ENCODE measurements at regions not wholly inside any gene's neighbourhood (a gene's known extent, or its start where the extent isn't known, plus 50 kb on each side); places are given as distances from the start of the nearest gene placed in this dataset.
A peak's percentile ranks its signal among the peaks of the same experiment; 100 is the strongest.

DNA sequence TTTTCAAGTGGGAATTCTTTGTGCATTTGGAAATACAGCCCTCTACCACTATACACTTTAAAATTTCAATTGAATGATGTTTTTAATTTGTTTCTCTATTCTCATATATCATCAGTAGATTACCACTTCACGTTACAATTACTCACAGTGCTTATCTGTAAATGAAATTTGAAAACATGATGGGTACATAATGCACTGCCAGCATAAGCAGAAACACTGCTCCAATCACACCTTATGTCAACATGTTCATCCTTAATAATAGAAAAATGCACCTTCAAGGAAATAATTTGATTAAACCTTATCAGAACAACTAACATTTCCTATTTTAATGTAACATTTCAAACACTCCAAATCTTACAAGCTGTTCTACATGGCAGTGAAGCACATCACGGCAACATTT, 718.4 kb downstream of the GBE1 start:
- TF ChIP-seq JUND (IDR thresholded peaks at IDR 0.05; ENCODE audit: low read depth), result no peak
- no peak for DNase-seq (ENCODE audit: low read depth in 1 of 2, low spot score in 1 of 2)
- in situ Hi-C loops (cut with HindIII; ENCODE audit: low pct_unique_long_range_greater_than_20kb, low sequenced_read_pairs), result no loop called here

DNA sequence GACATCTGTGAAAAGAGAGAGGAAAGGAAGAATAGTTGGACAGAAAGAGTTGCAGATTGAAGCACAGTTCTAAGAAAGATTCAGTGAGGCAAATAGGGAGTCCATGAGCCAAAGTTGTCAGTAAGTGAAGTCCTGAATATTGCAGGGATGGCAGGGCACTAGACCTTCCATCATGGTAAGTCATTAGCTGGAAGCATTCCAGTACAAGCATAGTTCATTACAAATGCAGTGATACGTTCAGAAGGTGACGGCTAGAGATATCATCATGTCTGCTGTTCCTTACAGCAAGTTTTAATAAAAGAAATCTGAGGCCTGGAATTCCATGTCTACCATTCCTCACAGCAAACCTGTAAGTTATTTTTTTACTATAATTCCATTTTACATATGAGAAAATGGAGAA, 720.1 kb downstream of the GBE1 start:
- DNase-seq (ENCODE audit: low read depth in 1 of 2, low spot score in 1 of 2), result no peak
- no peak for TF ChIP-seq JUND (IDR thresholded peaks at IDR 0.05; ENCODE audit: low read depth)
- in situ Hi-C loops (cut with HindIII; ENCODE audit: low pct_unique_long_range_greater_than_20kb, low sequenced_read_pairs), result no loop called here

DNA sequence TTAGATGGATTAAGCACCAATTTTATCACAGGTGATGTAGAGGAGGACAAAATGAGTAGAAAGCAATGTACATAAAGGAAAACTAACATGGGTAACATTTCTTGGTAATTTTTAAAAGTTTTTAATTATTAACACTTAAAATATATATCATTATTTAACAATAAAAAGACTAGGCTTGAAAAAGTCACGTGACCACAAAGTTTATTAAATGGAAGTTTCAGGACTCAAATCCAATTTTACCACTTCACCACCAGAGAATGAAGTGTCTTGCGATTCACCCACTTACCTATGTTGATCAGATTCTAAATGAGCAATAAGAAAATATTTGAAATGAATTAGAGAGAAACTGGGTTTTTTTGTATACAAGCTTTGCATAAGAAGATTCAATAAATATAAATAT, 721.3 kb downstream of the GBE1 start:
- no peak for TF ChIP-seq JUND (IDR thresholded peaks at IDR 0.05; ENCODE audit: low read depth)
- in situ Hi-C loops (cut with HindIII; ENCODE audit: low pct_unique_long_range_greater_than_20kb, low sequenced_read_pairs), result no loop called here

DNA sequence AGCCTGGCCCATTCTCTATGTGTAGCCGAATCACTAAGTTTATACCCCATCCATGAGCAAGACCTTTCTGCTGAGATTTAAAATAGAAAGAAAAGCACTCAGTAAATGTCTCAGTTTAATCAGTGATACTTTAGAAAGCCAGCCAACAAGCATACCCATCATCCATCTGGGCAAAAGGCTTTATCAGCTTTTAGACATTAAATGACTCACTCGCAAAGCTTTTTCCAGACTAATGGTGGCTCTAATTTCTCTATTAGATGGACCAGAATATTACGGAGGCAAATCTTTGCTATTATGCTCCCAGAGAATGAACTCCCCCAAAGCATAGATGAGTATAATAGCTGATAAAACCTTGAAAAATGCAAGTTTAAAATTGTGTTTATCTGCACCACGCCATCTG, 727.8 kb downstream of the GBE1 start:
- no peak for DNase-seq (ENCODE audit: low read depth in 1 of 2, low spot score in 1 of 2)
- in situ Hi-C loops (cut with HindIII; ENCODE audit: low pct_unique_long_range_greater_than_20kb, low sequenced_read_pairs), result no loop called here
- TF ChIP-seq JUND (IDR thresholded peaks at IDR 0.05; ENCODE audit: low read depth), result no peak

More for the DNA sequence above, 721.3 kb downstream of the GBE1 start:
- DNase-seq (ENCODE audit: low read depth in 1 of 2, low spot score in 1 of 2), result no peak

DNA sequence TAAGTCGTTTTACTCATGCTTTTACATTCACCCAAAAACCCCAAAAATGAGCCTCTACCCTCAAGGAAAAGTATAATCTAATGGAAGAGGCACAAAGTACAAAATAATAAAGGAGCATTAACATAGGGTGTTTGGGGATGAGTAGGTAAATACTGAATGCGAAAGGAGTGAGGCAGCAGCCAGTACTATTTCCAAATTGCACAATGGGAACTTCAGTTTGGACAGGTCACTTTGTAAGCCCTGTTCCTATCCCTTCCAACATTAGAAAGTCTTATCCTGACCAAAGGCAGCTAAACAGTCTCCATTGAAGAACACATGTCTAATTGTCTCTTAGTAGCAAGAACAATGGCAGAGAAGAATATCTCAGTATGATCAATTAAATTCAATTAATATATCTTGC, 728.3 kb downstream of the GBE1 start:
- no peak for TF ChIP-seq JUND (IDR thresholded peaks at IDR 0.05; ENCODE audit: low read depth)
- in situ Hi-C loops (cut with HindIII; ENCODE audit: low pct_unique_long_range_greater_than_20kb, low sequenced_read_pairs), result no loop called here
- no peak for DNase-seq (ENCODE audit: low read depth in 1 of 2, low spot score in 1 of 2)

DNA sequence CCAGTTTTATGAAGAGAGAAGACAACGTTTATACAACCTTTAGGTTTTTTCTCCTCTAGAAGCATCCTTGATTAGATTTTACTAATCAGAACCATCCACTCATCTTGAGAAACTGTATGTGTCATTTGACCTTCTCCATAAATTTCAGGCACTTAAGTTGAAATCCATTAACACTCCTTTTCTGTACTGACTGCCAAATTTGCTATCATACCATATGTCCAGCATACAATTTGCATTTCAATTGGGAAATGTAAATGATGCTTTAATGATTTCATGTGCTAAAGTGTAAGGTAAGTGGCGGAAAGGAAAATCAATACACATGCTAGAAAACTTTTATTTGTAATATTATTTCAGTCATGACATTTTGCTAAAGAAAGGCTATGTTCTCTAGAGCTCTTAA, 731.6 kb downstream of the GBE1 start:
- in situ Hi-C loops (cut with HindIII; ENCODE audit: low pct_unique_long_range_greater_than_20kb, low sequenced_read_pairs), result no loop called here

DNA sequence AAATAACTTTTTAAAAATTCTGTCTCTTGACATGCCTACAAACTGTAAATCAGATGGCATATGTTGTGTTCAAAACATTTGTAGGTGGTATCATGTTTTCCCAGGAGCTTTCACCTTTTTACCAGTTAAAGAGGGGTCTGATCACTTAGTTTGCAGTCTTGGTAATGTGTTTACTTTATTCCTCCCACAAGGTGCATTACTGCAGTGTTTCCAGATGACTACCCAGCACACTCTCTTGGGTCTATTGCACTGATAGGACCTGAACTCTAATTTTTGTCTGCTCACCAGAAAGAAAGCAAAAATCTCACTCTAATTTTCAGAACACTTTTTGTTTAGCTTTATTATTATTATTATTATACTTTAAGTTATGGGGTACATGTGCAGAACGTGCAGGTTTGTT, 734.1 kb downstream of the GBE1 start:
- in situ Hi-C loops (cut with HindIII; ENCODE audit: low pct_unique_long_range_greater_than_20kb, low sequenced_read_pairs), result no loop called here
- DNase-seq (ENCODE audit: low read depth in 1 of 2, low spot score in 1 of 2), result no peak
- no peak for TF ChIP-seq JUND (IDR thresholded peaks at IDR 0.05; ENCODE audit: low read depth)

More for the DNA sequence above, 731.6 kb downstream of the GBE1 start:
- no peak for TF ChIP-seq JUND (IDR thresholded peaks at IDR 0.05; ENCODE audit: low read depth)
- DNase-seq (ENCODE audit: low read depth in 1 of 2, low spot score in 1 of 2), result no peak

DNA sequence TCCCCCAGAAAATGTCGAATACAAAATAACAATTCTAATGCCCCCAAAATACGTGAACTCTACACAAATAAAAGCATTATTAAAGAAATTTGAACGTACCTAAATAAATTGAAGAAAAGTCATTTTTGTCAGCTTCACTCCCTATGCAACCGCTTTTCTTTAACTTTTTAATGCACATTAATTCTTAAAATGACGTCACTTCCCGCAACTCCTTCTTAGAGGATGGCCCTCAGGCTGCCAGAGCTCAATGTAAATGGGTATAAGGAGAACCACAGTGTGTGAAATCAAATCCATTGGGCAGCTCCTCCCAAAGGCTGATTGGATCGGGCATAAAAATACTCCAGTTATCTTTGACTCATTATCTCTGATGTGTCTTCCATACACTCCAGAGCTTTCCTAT, 736.9 kb downstream of the GBE1 start:
- in situ Hi-C loops (cut with HindIII; ENCODE audit: low pct_unique_long_range_greater_than_20kb, low sequenced_read_pairs), result no loop called here
- TF ChIP-seq JUND (IDR thresholded peaks at IDR 0.05; ENCODE audit: low read depth), result no peak
- no peak for DNase-seq (ENCODE audit: low read depth in 1 of 2, low spot score in 1 of 2)

DNA sequence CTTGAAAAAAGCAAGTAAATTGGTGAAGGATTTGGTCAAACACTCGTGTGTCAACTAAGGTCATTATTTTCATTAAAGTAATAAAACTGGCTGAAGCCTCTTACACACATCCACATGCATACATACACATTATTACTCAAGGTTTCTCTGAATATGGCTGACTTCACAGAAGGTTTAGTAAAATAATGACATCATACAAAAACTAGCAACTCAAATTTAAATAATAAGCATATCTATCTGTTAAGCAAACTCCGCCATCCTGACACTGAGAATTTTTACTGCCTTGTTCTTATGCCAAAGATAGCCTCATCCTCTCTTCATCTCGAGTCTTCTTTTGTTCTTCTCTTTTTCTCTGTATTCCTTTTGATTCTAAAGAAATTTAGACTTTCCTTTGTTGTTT, 739.1 kb downstream of the GBE1 start:
- no peak for DNase-seq (ENCODE audit: low read depth in 1 of 2, low spot score in 1 of 2)
- in situ Hi-C loops (cut with HindIII; ENCODE audit: low pct_unique_long_range_greater_than_20kb, low sequenced_read_pairs), result no loop called here
- TF ChIP-seq JUND (IDR thresholded peaks at IDR 0.05; ENCODE audit: low read depth), result no peak

DNA sequence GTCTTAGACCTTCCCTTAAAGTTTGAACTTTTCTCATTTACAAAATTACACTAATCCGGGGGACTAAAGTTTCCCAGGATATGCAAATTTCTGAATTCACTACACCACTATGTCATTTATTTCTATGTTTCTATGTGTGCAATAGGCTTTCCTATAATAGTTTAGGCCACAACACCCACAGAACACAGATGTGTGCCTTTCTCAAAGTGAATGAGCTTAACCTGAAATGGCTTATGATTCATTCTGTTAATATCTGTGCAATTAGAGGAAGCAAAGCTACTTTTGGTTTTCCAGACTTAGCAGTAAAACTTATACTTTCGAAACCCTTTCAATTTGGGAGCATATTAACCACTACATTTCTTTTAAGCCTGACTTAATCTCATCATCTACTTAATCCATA, 748.1 kb downstream of the GBE1 start:
- in situ Hi-C loops (cut with HindIII; ENCODE audit: low pct_unique_long_range_greater_than_20kb, low sequenced_read_pairs), result no loop called here
- TF ChIP-seq JUND (IDR thresholded peaks at IDR 0.05; ENCODE audit: low read depth), result no peak
- no peak for DNase-seq (ENCODE audit: low read depth in 1 of 2, low spot score in 1 of 2)

DNA sequence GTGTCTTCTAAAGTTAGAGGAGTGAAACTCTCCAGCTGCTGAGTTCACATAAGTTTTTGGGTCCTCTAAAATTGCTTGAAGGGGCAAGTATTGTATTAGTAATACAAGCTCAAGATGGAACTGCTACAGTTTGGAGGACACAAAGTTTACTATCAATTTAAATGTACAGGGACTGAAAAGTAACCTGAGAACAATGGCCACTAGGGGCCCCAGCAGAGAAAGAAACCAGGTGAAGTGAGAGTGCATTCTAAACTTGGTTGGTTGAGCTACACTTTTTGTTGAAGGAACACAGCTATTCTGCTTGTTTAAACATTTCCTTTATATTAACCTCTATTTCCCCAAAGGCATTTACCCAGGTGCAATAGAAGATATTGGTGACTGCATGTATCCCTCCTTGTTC, 755.5 kb downstream of the GBE1 start:
- in situ Hi-C loops (cut with HindIII; ENCODE audit: low pct_unique_long_range_greater_than_20kb, low sequenced_read_pairs), result no loop called here
- DNase-seq (ENCODE audit: low read depth in 1 of 2, low spot score in 1 of 2), result peak; percentile 23 to 40
- TF ChIP-seq JUND (IDR thresholded peaks at IDR 0.05; ENCODE audit: low read depth), result no peak

DNA sequence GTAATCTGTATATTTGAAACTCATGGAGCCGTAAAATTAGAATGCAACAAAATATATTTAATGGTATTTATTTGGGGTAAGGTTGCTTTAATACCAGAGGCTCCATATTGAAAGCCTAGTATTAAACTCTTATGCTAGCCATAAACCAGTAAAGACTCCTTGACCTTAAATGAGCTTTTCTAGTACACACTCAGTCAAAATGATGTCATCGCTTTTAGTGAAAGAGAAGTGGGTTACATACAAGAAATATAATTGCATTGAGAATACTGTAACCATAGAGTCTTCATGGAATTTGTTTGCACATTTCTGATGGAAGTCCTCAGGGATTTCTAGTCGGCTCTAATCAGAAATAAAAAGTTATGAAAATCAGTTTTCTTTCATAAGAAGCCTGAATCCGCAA, 757.6 kb downstream of the GBE1 start:
- TF ChIP-seq JUND (IDR thresholded peaks at IDR 0.05; ENCODE audit: low read depth), result no peak
- in situ Hi-C loops (cut with HindIII; ENCODE audit: low pct_unique_long_range_greater_than_20kb, low sequenced_read_pairs), result no loop called here
- DNase-seq (ENCODE audit: low read depth in 1 of 2, low spot score in 1 of 2), result no peak

DNA sequence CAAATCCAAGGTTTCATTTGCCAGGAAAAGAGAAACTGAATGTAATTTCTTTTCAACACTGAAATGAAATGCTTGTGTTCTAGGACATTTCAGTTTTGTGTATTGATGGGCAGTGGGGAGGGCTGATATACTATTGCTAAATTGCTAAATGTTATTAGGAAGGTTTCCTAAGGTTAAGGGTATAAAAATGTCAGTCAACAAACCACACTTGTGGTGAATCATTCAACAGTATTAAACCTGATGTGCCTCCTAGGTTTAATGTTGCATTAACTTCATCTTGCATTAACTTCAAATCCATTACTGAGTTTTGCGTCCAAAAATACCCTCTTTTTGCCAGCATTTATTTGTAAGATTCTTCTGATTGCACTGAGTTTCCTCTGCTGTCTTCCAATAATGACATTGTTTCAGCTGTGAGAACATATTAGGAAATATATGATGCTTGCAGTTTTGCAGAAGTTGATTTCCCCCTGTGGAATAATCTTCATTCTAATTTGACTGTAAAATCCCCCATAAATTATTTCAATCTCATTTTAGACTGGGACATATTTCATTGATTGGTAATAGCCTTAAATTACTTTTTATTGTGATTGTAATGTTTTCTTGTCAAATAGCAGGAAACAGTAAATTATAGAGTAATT, 758.3 kb downstream of the GBE1 start:
- in situ Hi-C loops (cut with HindIII; ENCODE audit: low pct_unique_long_range_greater_than_20kb, low sequenced_read_pairs), result no loop called here
- DNase-seq (ENCODE audit: low read depth in 1 of 2, low spot score in 1 of 2), result no peak
- TF ChIP-seq JUND (IDR thresholded peaks at IDR 0.05; ENCODE audit: low read depth), result no peak

DNA sequence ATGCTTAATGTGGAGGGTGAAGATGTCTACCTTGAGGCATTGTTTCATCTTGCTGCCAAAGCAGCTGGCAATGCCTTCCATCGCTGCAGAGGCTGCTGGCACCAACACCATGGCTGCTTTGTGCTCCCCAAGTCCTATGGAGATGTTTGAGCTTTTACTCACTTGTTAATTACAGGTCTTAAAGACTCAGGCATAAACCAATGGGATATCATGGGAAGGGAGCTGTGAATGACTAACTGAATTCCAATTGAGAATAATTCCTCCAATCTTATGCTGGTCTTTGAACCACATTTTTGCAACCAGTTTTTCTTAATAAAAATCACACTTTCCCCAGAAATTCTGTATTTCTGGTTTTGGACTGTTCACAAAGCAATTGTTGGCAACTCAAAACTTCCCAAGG, 762.0 kb downstream of the GBE1 start:
- DNase-seq (ENCODE audit: low read depth in 1 of 2, low spot score in 1 of 2), result no peak
- in situ Hi-C loops (cut with HindIII; ENCODE audit: low pct_unique_long_range_greater_than_20kb, low sequenced_read_pairs), result no loop called here
- no peak for TF ChIP-seq JUND (IDR thresholded peaks at IDR 0.05; ENCODE audit: low read depth)
